B cell (primary cell): ENCODE measurements at regions not wholly inside any gene's neighbourhood (a gene's known extent, or its start where the extent isn't known, plus 50 kb on each side); places are given as distances from the start of the nearest gene placed in this dataset.

ENCODE experiments used
- EZH2 ChIP-seq: IDR thresholded peaks from 2 replicates; pipeline ENCODE4 v1.6.1; 2012; ENCODE audit warnings: borderline replicate concordance, low read depth, mild to moderate bottlenecking, moderate library complexity, low read length; ENCODE audit not compliant: insufficient read depth, poor library complexity, severe bottlenecking
- TF ChIP-seq, protein P1 (sequence below): fragments of 200-600 bp; IDR thresholded peaks from one replicate; pipeline ENCODE4 v1.8.0; 2022; ENCODE audit warnings: antibody characterized with exemption, mild to moderate bottlenecking

DNA sequence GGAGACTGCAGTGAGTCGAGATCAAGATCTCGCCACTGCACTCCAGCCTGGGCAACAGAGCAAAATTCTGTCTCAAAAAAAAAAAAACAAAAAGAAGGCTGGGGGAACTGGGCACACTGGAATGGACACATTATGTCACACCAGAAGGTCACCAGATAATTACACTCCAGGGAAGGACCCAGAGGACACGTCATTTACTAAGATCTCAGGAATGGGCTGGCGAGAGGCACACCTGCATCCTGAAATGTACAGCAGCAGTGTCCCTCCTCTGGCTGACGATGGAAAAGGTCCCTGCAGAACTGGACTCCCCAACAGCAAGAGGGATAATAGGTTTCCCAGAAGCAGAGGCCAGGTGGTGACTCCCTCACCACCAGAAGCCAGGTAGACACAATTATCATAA lies 243.5 kb downstream of the BCL11B start:
- TF ChIP-seq, protein P1, sequence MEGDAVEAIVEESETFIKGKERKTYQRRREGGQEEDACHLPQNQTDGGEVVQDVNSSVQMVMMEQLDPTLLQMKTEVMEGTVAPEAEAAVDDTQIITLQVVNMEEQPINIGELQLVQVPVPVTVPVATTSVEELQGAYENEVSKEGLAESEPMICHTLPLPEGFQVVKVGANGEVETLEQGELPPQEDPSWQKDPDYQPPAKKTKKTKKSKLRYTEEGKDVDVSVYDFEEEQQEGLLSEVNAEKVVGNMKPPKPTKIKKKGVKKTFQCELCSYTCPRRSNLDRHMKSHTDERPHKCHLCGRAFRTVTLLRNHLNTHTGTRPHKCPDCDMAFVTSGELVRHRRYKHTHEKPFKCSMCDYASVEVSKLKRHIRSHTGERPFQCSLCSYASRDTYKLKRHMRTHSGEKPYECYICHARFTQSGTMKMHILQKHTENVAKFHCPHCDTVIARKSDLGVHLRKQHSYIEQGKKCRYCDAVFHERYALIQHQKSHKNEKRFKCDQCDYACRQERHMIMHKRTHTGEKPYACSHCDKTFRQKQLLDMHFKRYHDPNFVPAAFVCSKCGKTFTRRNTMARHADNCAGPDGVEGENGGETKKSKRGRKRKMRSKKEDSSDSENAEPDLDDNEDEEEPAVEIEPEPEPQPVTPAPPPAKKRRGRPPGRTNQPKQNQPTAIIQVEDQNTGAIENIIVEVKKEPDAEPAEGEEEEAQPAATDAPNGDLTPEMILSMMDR, result no peak
- TF ChIP-seq EZH2, result no peak
